ENCODE measurements at regions not wholly inside any gene's neighbourhood (a gene's known extent, or its start where the extent isn't known, plus 50 kb on each side); places are given as distances from the start of the nearest gene placed in this dataset.

GRCh38 chr7:55304018-55304762 lies 60.9 kb upstream of the LANCL2 start:
- no peak for TF ChIP-seq POLR2AphosphoS5 (IDR thresholded peaks at IDR 0.05; ENCODE audit: low read depth, low read length)
- TF ChIP-seq FOXP2 (optimal IDR thresholded peaks at IDR 0.05; ENCODE audit: borderline replicate concordance, extremely low read depth, extremely low read length, insufficient read depth), result no peak
- no peak for TF ChIP-seq SIN3A (IDR thresholded peaks at IDR 0.05; ENCODE audit: borderline replicate concordance, insufficient read depth, low read length)

GRCh38 chr7:55305135-55305534 lies 60.0 kb upstream of the LANCL2 start:
- TF ChIP-seq FOXP2 (optimal IDR thresholded peaks at IDR 0.05; ENCODE audit: borderline replicate concordance, extremely low read depth, extremely low read length, insufficient read depth), result no peak
- no peak for TF ChIP-seq REST (IDR thresholded peaks at IDR 0.05; ENCODE audit: insufficient read depth in 1 of 2, low read depth in 2 of 2, low read length in 2 of 2)
- TF ChIP-seq SIN3A (IDR thresholded peaks at IDR 0.05; ENCODE audit: borderline replicate concordance, insufficient read depth, low read length), result no peak
- no peak for TF ChIP-seq POLR2AphosphoS5 (IDR thresholded peaks at IDR 0.05; ENCODE audit: low read depth, low read length)
- no peak for TF ChIP-seq TAF1 (IDR thresholded peaks at IDR 0.05; ENCODE audit: borderline replicate concordance, insufficient read depth, low read length)

GRCh38 chr7:55306331-55306730 lies 58.8 kb upstream of the LANCL2 start:
- no peak for TF ChIP-seq REST (IDR thresholded peaks at IDR 0.05; ENCODE audit: insufficient read depth in 1 of 2, low read depth in 2 of 2, low read length in 2 of 2)
- no peak for TF ChIP-seq POLR2AphosphoS5 (IDR thresholded peaks at IDR 0.05; ENCODE audit: low read depth, low read length)
- TF ChIP-seq FOXP2 (optimal IDR thresholded peaks at IDR 0.05; ENCODE audit: borderline replicate concordance, extremely low read depth, extremely low read length, insufficient read depth), result no peak
- no peak for TF ChIP-seq TAF1 (IDR thresholded peaks at IDR 0.05; ENCODE audit: borderline replicate concordance, insufficient read depth, low read length)
- TF ChIP-seq SIN3A (IDR thresholded peaks at IDR 0.05; ENCODE audit: borderline replicate concordance, insufficient read depth, low read length), result no peak

- TF ChIP-seq POLR2AphosphoS5 (IDR thresholded peaks at IDR 0.05; ENCODE audit: low read depth, low read length) (no peak), FOXP2 (optimal IDR thresholded peaks at IDR 0.05; ENCODE audit: borderline replicate concordance, extremely low read depth, extremely low read length, insufficient read depth) (no peak), TAF1 (IDR thresholded peaks at IDR 0.05; ENCODE audit: borderline replicate concordance, insufficient read depth, low read length) (no peak), SIN3A (IDR thresholded peaks at IDR 0.05; ENCODE audit: borderline replicate concordance, insufficient read depth, low read length) (no peak), REST (IDR thresholded peaks at IDR 0.05; ENCODE audit: insufficient read depth in 1 of 2, low read depth in 2 of 2, low read length in 2 of 2) (peak in 1 of 2 experiments; percentile 70; a peak in 2 of 4 replicates)
These were observed 57.8 kb upstream of the LANCL2 start for GRCh38 chr7:55307123-55307916.

GRCh38 chr7:55308186-55308929 lies 56.8 kb upstream of the LANCL2 start:
- TF ChIP-seq REST (IDR thresholded peaks at IDR 0.05; ENCODE audit: insufficient read depth in 1 of 2, low read depth in 2 of 2, low read length in 2 of 2) (no peak), SIN3A (IDR thresholded peaks at IDR 0.05; ENCODE audit: borderline replicate concordance, insufficient read depth, low read length) (no peak), FOXP2 (optimal IDR thresholded peaks at IDR 0.05; ENCODE audit: borderline replicate concordance, extremely low read depth, extremely low read length, insufficient read depth) (no peak), POLR2AphosphoS5 (IDR thresholded peaks at IDR 0.05; ENCODE audit: low read depth, low read length) (no peak), TAF1 (IDR thresholded peaks at IDR 0.05; ENCODE audit: borderline replicate concordance, insufficient read depth, low read length) (no peak)

Data from PFSK-1 (cell line).